ENCODE measurements at regions not wholly inside any gene's neighbourhood (a gene's known extent, or its start where the extent isn't known, plus 50 kb on each side); places are given as distances from the start of the nearest gene placed in this dataset.
"Not testable (repeated sequence)": the region's sequence is repeated elsewhere in the genome, so short reads cannot be mapped to it uniquely, and the experiment has no call there.

DNA sequence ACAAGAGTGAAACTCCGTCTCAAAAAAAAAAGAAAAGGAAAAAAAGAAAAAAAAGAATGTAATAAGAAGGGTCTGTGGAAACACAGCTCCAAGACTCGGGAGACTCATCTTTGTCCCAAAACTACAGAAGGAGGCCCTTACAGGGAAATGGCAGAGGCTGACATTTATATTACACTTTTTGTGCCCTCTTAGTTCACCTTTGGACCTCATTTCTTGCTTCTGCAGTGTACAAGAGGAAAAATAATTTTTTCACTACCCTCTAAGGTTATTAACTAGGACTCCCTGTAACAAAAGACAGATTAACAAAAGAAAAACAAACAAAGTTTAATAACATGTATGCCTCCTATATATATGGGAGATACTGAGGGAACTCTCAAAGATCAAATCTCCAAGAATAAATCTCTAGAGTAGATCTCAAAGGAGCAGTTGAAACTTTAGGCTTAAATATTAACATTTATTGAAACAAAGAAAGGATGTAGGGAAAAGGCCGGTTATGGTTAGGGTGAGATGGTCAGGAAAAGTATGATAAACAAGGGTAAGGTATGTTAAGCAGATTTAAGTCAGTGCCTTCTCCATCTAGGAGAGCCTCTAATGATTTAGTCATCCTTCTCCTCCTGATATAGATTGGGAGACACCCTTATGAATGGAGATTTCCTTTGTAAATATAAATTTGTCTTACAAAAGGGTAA, 121.3 kb upstream of the JADE1 start:
- no peak for DNase-seq

GRCh38 chr4:128686810-128687209, 122.7 kb upstream of the JADE1 start:
- DNase-seq: no peak

DNA sequence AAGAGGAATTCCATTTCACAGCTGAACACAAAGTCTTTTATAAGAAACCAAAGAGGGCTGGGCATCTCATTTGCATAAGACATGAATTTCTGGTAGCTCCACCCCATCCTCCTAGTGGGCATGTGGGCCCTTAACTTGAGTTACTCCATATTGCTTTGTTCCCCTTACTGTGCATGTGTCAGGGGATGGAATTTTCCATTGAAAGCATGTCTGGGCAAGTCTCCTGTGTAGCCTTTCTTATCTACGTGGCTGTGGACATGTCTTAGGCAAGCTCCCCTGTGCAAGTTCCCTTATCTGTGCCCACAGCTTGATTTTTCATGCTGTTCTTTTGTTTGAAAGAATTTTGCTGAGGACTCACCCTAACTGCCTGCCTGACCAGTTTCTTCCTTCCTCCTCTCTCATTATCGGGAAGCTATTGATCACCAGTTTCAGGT, 123.5 kb upstream of the JADE1 start:
- DNase-seq: no peak

DNA sequence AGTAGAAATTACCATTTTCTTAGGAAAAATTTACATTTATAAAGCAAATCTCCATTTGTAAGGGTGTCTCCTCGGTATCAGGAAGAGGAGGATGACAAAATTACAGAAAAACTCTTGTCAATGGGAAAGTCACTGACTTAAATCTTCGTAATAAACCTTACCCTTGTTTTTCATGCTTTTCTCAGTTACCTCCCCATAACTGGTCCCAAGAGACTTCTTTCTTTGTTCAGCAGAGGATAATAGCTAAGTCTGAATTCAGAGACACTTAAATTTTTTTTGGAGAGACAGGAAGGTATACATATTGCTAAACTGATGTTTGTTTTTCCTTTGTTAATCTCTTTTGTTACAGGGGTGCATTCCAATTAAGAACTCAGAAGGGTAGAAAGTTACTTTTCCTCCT, 125.5 kb upstream of the JADE1 start:
- DNase-seq: no peak

GRCh38 chr4:128682942-128683666, 126.4 kb upstream of the JADE1 start:
- DNase-seq: no peak

GRCh38 chr4:128676095-128676494, 133.4 kb upstream of the JADE1 start:
- no peak for DNase-seq

GRCh38 chr4:128675083-128675482, 134.4 kb upstream of the JADE1 start:
- no peak for DNase-seq

DNA sequence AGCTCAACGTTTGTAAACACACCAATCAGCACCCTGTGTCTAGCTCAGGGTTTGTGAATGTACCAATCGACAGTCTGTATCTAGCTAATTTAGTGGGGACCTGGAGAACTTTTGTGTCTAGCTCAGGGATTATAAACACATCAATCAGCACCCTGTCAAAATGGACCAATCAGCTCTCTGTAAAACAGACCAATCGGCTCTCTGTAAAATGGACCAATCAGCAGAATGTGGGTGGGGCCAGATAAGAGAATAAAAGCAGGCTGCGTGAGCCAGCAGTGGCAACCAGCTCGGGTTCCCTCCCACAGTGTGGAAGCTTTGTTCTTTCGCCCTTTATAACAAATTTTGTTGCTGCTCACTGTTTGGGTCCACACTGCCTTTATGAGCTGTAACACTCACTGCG, 136.3 kb upstream of the JADE1 start:
- DNase-seq: not testable (repeated sequence)

DNA sequence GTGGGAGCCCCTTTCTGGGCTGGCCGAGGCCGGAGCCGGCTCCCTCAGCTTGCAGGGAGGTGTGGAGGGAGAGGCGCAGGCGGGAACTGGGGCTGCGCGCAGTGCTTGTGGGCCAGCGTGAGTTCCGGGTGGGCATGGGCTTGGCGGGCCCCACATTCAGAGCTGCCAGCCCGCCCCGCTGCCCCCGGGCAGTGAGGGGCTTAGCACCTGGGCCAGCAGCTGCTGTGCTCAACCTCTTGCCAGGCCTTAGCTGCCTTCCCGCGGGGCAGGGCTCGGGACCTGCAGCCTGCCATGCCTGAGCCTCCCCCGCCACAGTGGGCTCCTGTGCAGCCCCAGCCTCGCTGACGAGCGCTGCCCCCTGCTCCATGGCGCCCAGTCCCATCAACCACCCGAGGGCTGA, 136.9 kb upstream of the JADE1 start:
- not testable (repeated sequence) for DNase-seq

GRCh38 chr4:128670513-128670912, 139.0 kb upstream of the JADE1 start:
- peak; percentile 8 for DNase-seq

DNA sequence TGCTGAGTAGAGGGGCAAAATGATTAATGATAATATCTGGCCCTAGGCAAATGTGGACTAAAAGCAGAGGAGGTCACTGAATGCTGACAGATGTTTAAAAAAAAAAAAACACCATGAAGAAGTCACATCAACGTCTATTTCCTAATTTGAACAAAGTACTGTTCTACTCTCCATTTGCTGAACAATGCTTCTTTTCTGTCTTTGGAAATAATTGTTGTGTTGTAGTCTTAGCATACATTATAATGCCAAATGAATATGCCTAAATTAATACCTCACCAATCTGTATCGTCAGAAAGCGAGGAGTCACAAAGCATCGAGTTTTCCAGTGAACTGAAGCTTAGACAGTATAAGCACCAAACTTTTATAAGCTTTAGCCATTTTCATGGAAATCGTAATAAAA, 140.9 kb upstream of the JADE1 start:
- no peak for DNase-seq

DNA sequence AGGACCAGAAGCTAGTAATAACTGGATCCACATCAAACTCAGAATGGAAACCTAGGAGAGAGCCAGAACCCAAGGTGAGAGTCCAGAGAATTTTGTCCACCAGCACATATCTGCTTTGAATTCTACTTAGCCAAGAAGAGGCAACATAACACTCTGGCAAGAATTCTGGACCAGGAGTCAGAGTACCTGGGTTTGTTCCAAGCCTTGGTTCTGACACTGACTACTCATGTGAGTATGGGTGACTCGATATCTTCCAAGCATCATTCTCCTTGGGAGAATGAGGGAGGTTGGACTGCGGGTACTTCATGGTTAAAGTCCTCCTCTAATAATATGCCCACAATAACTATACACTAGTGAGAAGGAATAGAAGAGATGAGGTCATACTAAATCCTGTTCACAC, 144.0 kb upstream of the JADE1 start:
- no peak for DNase-seq

DNA sequence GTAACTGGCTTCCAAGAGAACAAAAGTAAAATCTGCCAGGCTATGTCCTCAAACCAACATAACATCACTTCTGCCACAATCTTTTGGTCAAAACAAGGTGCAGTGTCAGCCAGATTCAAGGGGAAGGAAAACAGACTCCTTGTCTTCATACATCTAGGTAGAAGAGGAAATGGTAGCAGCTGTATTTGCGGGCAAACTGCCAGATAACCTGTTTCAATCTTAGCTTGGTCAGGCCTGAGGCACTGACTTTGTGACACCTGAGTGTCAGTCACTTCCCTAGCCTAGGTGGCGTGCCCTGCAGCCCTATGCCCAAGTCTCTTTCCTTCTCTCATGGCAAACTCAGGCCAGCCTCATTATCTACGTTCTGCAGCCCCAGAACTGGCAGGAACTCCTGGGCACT, 146.2 kb upstream of the JADE1 start:
- no peak for DNase-seq

DNA sequence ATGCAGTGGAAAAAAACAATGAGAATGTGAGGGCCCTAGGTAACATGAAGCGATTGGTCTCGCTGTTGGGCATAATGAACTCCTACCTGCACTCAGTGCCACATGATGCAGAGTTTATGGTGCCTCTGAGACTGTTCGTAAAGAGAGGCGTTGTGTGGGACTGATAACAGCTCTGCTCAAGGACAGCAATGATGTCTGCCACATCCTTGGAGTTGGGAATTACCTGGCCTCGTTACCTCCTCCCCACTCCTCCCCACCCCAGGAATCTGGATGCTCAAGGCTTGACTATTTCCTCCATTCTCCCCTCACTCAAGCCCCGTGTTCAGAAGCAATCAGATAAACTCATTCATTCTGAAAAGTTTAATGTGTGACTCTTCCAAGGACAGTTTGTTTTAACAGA, 148.0 kb upstream of the JADE1 start:
- DNase-seq: no peak

- DNase-seq: no peak
Measured at GRCh38 chr4:128660361-128661215, 148.9 kb upstream of the JADE1 start.

- DNase-seq: no peak
Measured at GRCh38 chr4:128658214-128658631, 151.3 kb upstream of the JADE1 start.

DNA sequence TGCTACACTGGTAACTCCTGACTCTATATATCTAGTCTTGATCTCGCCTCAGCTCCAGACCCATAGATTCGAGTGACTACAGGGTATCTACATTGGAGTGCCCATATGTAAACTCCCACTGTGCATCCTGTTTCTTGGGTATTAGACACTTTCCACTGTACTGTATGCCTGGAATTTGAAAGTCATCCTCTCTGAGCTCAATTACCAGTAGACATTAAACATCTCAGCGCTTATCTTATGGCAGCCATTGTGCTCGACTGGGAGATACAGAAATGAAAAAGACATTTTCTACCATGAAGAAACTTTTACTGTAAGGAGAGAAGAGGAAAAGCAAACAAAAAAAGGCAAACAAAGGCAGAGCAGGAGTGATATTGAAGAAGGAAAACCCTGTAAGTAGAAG, 151.9 kb upstream of the JADE1 start:
- DNase-seq: no peak

DNA sequence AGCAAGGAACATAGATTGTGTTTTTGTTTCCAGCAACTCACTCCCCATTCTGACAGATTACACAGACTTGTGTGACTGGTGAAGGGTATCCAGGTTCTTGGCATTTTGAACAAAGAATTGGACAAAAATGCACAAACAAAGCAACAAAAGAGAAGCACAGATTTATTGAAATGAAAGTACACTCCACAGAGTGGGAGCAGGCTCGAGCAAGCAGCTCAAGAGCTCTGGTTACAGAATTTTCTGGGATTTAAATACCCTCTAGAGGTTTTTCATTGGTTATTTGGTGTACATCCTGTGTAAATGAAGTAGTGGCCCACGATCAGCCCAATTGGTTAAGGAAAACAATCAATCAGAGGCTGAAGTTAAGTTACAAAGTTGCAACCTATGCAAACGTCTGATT, 155.0 kb upstream of the JADE1 start:
- no peak for DNase-seq

GRCh38 chr4:128653527-128654444, 155.7 kb upstream of the JADE1 start:
- DNase-seq: no peak

GRCh38 chr4:128649575-128650205, 159.8 kb upstream of the JADE1 start:
- no peak for DNase-seq

DNA sequence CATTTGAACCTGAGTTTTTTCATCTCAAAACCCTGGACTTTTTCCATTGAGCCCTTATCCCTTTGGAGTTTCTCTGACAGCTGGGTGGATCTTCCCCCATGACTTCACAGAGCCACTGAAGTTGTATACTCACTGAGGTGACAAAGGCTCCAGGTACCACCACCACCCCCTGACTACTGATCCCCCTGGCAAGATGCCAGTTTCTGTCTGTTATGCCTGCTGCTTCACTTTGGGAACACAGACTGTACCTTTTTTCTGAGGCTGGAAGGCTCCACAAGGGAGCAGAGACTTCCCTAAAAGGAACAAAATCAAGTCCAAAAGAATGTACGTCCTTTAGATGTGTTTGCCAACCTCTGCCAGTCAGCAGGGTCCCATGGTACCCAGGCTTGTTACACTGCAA, 160.3 kb upstream of the JADE1 start:
- no peak for DNase-seq

DNA sequence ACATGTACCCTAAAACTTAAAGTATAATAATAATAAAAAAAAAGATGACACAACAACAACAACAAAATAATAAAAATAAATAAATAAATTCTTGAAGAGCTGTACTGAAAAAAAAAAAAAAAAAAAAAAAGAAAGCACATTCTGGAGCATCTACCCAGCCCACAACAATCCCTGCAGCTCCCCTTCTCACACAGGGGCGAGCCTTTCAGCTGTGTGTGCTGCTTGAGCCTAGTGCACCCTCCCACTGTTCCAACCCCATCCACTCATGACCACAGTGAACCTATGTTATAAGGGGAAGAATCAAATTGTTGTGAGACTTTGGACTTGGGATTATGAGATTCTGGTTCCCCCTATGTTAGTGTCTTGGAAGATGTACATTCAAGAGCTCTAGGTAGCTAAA, 161.5 kb upstream of the JADE1 start:
- DNase-seq: no peak

Data from activated CD4-positive, alpha-beta T cell treated with anti-CD3 and anti-CD28 coated beads, Interleukin-10, Interleukin-2, amounts not matched to agents 100 ng/mL and 50 ng/mL, durations not matched to agents 16 hours and 8 hours (primary cell).